SU-DHL-6 (cell line): ENCODE measurements at regions not wholly inside any gene's neighbourhood (a gene's known extent, or its start where the extent isn't known, plus 50 kb on each side); places are given as distances from the start of the nearest gene placed in this dataset.

Experiments used
- EZH2phosphoT487 ChIP-seq: fragments of 200-600 bp; sonication (generic), shearing (Covaris generic); conservative IDR thresholded peaks from 2 replicates; pipeline ENCODE4 v1.6.1; 2018; ENCODE audit warnings: mild to moderate bottlenecking, antibody characterized with exemption, low read length, moderate library complexity, mixed read lengths
- TF ChIP-seq, protein P1 (sequence below): fragments of 200-600 bp; sonication (generic); IDR thresholded peaks from one replicate; pipeline ENCODE4 v1.5.1; 2017; ENCODE audit warnings: antibody characterized with exemption, mild to moderate bottlenecking, low read length, moderate library complexity; ENCODE audit not compliant: insufficient read depth, poor library complexity, severe bottlenecking

GRCh38 chr6:155913816-155914215 lies 458.2 kb upstream of the NOX3 start:
- TF ChIP-seq, protein P1, sequence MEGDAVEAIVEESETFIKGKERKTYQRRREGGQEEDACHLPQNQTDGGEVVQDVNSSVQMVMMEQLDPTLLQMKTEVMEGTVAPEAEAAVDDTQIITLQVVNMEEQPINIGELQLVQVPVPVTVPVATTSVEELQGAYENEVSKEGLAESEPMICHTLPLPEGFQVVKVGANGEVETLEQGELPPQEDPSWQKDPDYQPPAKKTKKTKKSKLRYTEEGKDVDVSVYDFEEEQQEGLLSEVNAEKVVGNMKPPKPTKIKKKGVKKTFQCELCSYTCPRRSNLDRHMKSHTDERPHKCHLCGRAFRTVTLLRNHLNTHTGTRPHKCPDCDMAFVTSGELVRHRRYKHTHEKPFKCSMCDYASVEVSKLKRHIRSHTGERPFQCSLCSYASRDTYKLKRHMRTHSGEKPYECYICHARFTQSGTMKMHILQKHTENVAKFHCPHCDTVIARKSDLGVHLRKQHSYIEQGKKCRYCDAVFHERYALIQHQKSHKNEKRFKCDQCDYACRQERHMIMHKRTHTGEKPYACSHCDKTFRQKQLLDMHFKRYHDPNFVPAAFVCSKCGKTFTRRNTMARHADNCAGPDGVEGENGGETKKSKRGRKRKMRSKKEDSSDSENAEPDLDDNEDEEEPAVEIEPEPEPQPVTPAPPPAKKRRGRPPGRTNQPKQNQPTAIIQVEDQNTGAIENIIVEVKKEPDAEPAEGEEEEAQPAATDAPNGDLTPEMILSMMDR: no peak
- no peak for TF ChIP-seq EZH2phosphoT487
